DOHH2 (cell line): ENCODE measurements at regions not wholly inside any gene's neighbourhood (a gene's known extent, or its start where the extent isn't known, plus 50 kb on each side); places are given as distances from the start of the nearest gene placed in this dataset.

Source experiments
- EZH2phosphoT487 ChIP-seq: fragments of 200-600 bp; sonication (generic); IDR thresholded peaks from 2 replicates; pipeline ENCODE4 v1.6.1; 2017; ENCODE audit warnings: borderline replicate concordance, mild to moderate bottlenecking, antibody characterized with exemption, low read length, moderate library complexity, mixed read lengths
- TF ChIP-seq, protein P1 (sequence below): fragments of 200-600 bp; sonication (generic); IDR thresholded peaks from one replicate; pipeline ENCODE4 v1.5.1; 2014; ENCODE audit warnings: antibody characterized with exemption, mild to moderate bottlenecking, low read depth, low read length; ENCODE audit not compliant: poor library complexity, severe bottlenecking

DNA sequence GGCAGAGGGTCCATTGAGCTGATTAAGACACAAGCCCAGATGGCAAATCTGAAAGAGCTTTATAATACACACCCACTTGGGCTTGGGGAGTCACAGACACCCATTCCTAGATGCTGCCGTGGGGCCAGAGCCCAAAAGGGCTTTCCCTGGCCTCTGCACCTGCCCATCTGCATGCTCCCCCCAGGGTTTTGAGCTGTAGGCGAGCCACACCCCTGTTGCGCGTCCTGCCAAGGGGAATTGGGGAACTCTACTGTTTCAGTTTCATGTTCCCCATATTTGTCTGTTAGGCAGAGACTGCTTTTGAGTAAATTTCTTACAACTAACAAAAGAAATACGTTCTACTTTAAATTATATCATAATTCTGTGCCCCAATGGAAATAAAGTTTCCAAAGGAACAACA lies 52.9 kb upstream of the FNDC1 start:
- TF ChIP-seq, protein P1, sequence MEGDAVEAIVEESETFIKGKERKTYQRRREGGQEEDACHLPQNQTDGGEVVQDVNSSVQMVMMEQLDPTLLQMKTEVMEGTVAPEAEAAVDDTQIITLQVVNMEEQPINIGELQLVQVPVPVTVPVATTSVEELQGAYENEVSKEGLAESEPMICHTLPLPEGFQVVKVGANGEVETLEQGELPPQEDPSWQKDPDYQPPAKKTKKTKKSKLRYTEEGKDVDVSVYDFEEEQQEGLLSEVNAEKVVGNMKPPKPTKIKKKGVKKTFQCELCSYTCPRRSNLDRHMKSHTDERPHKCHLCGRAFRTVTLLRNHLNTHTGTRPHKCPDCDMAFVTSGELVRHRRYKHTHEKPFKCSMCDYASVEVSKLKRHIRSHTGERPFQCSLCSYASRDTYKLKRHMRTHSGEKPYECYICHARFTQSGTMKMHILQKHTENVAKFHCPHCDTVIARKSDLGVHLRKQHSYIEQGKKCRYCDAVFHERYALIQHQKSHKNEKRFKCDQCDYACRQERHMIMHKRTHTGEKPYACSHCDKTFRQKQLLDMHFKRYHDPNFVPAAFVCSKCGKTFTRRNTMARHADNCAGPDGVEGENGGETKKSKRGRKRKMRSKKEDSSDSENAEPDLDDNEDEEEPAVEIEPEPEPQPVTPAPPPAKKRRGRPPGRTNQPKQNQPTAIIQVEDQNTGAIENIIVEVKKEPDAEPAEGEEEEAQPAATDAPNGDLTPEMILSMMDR = no peak
- TF ChIP-seq EZH2phosphoT487 = no peak
